ENCODE measurements at regions not wholly inside any gene's neighbourhood (a gene's known extent, or its start where the extent isn't known, plus 50 kb on each side); places are given as distances from the start of the nearest gene placed in this dataset.
"Not testable (repeated sequence)": the region's sequence is repeated elsewhere in the genome, so short reads cannot be mapped to it uniquely, and the experiment has no call there.

GRCh38 chr9:90141723-90142122 lies 500.9 kb downstream of the DIRAS2 start:
- DNase-seq (ENCODE audit: low read depth), result no peak

- peak; percentile 33 for DNase-seq (ENCODE audit: low read depth)
These were observed 500.0 kb downstream of the DIRAS2 start for GRCh38 chr9:90142580-90142979.

- no peak for DNase-seq (ENCODE audit: low read depth)
These were observed 495.2 kb downstream of the DIRAS2 start for GRCh38 chr9:90147426-90147825.

- no peak for DNase-seq (ENCODE audit: low read depth)
These were observed 486.3 kb downstream of the DIRAS2 start for GRCh38 chr9:90156318-90156717.

- no peak for DNase-seq (ENCODE audit: low read depth)
These were observed 480.3 kb downstream of the DIRAS2 start for GRCh38 chr9:90162326-90162725.

GRCh38 chr9:90162819-90163218 lies 479.8 kb downstream of the DIRAS2 start:
- no peak for DNase-seq (ENCODE audit: low read depth)

GRCh38 chr9:90165281-90165680 lies 477.3 kb downstream of the DIRAS2 start:
- DNase-seq (ENCODE audit: low read depth), result no peak

GRCh38 chr9:90166374-90166773 lies 476.2 kb downstream of the DIRAS2 start:
- not testable (repeated sequence) for DNase-seq (ENCODE audit: low read depth)

GRCh38 chr9:90167914-90168313 lies 474.7 kb downstream of the DIRAS2 start:
- no peak for DNase-seq (ENCODE audit: low read depth)

- DNase-seq (ENCODE audit: low read depth), result no peak
These were observed 473.1 kb downstream of the DIRAS2 start for GRCh38 chr9:90169490-90169889.

GRCh38 chr9:90173935-90174334 lies 468.7 kb downstream of the DIRAS2 start:
- not testable (repeated sequence) for DNase-seq (ENCODE audit: low read depth)

- DNase-seq (ENCODE audit: low read depth), result not testable (repeated sequence)
These were observed 468.3 kb downstream of the DIRAS2 start for GRCh38 chr9:90174346-90174745.

GRCh38 chr9:90175257-90175656 lies 467.4 kb downstream of the DIRAS2 start:
- DNase-seq (ENCODE audit: low read depth), result no peak

- DNase-seq (ENCODE audit: low read depth), result no peak
These were observed 466.8 kb downstream of the DIRAS2 start for GRCh38 chr9:90175865-90176264.

GRCh38 chr9:90176901-90177300 lies 465.7 kb downstream of the DIRAS2 start:
- DNase-seq (ENCODE audit: low read depth), result no peak

- DNase-seq (ENCODE audit: low read depth), result no peak
These were observed 462.2 kb downstream of the DIRAS2 start for GRCh38 chr9:90180381-90180780.

GRCh38 chr9:90188656-90189055 lies 454.0 kb downstream of the DIRAS2 start:
- DNase-seq (ENCODE audit: low read depth), result no peak

- no peak for DNase-seq (ENCODE audit: low read depth)
These were observed 453.3 kb downstream of the DIRAS2 start for GRCh38 chr9:90189306-90189705.

GRCh38 chr9:90192465-90192864 lies 450.2 kb downstream of the DIRAS2 start:
- DNase-seq (ENCODE audit: low read depth), result peak; percentile 31

- no peak for DNase-seq (ENCODE audit: low read depth)
These were observed 443.7 kb downstream of the DIRAS2 start for GRCh38 chr9:90198956-90199355.

GRCh38 chr9:90201766-90202165 lies 440.9 kb downstream of the DIRAS2 start:
- no peak for DNase-seq (ENCODE audit: low read depth)

GRCh38 chr9:90204128-90204831 lies 438.3 kb downstream of the DIRAS2 start:
- no peak for DNase-seq (ENCODE audit: low read depth)

GRCh38 chr9:90213045-90213444 lies 429.6 kb downstream of the DIRAS2 start:
- DNase-seq (ENCODE audit: low read depth), result not testable (repeated sequence)

GRCh38 chr9:90219548-90220118 lies 423.0 kb downstream of the DIRAS2 start:
- DNase-seq (ENCODE audit: low read depth), result peak; percentile 5

Measured in T follicular helper cell (primary cell).